ENCODE measurements at regions not wholly inside any gene's neighbourhood (a gene's known extent, or its start where the extent isn't known, plus 50 kb on each side); places are given as distances from the start of the nearest gene placed in this dataset.

DNA sequence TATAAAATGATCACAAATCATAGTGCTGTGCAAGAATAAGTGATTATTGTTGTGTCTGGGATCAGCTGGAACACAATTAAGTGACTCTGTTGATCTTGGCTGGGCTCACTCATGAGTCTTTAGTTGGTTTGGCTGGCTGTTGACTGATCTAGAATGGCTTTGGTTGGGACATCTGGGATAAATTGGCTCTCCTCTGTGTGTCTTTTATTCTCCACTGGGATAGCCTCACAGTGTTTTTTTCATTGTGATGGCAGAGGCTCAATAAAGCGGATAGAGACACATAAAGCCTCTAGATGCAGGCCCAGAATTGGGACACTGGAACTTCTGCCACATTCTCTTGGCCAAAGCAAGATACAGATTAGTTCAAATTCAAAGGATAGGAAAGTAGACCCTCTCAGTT lies 735.6 kb downstream of the PDCD6IP start:
- ATAC-seq (no peak), DNase-seq (no peak)
- Mint-ChIP-seq H3K4me3 (no peak overlapping the region), H3K27me3 (ENCODE audit: low read depth) (peaks cover 3% of the 10 kb centered on the region), H3K4me1 (ENCODE audit: low read depth) (no peaks in the 10 kb centered on the region), H3K36me3 (ENCODE audit: insufficient read depth) (no peaks in the 10 kb centered on the region), H3K9me3 (no peaks in the 10 kb centered on the region)

DNA sequence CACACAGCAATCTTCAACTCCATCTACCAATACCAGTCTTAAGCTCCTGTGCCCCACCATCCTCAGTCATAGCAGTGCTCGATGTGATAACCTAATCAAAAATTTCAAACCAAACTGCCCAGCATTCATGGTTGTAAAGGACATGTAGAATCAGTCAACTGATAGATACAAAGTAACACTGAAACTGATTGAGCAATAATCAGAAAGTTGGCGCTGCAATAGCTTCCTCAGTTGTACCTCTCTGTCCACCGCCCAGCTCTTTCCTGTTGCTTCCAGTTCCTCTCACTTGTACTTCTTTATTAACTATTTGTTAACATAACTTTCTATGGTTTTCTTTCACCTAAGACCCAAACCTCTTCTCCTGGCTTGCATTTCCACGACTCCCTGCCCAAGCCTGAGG lies 745.7 kb downstream of the PDCD6IP start:
- Mint-ChIP-seq H3K27me3 (ENCODE audit: low read depth) (no peaks in the 10 kb centered on the region), H3K9me3 (no peaks in the 10 kb centered on the region), H3K36me3 (ENCODE audit: insufficient read depth) (no peaks in the 10 kb centered on the region), H3K4me1 (ENCODE audit: low read depth) (no peaks in the 10 kb centered on the region), H3K4me3 (no peak overlapping the region)
- DNase-seq (no peak), ATAC-seq (no peak)

DNA sequence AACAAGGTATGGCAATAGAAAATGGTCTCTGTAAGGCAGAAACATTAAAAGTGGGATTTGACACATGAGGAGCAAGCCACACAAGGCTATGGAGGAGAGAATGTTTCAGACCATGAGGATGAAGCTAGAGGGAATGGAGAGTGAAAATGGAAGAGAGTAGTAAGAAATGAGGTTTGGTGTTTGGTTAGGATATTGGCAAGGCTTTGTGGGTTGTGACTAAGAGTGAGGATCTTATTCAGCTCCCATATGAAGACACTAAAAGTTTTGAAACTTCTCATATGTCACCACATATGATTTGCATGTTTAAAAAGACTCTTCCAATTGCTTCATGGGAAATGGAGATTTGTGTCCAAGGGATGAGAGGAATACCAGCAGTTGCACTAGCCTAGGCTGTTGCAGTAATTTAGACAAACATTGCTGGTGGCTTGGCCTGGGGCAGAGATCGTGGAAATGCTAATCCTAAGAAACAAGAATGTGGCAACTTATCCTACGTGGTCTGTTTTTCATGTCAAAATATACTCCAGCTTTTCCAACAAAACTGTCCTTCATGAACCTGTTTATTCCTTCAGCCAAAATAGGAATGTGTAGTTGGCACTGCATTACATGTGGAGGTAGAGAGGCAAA lies 749.0 kb downstream of the PDCD6IP start:
- H3K27me3 Mint-ChIP-seq (ENCODE audit: low read depth) = no peaks in the 10 kb centered on the region
- H3K4me3 Mint-ChIP-seq = no peak overlapping the region
- no peaks in the 10 kb centered on the region for H3K9me3 Mint-ChIP-seq
- no peak for DNase-seq
- ATAC-seq = no peak
- H3K4me1 Mint-ChIP-seq (ENCODE audit: low read depth) = no peaks in the 10 kb centered on the region
- no peaks in the 10 kb centered on the region for H3K36me3 Mint-ChIP-seq (ENCODE audit: insufficient read depth)

DNA sequence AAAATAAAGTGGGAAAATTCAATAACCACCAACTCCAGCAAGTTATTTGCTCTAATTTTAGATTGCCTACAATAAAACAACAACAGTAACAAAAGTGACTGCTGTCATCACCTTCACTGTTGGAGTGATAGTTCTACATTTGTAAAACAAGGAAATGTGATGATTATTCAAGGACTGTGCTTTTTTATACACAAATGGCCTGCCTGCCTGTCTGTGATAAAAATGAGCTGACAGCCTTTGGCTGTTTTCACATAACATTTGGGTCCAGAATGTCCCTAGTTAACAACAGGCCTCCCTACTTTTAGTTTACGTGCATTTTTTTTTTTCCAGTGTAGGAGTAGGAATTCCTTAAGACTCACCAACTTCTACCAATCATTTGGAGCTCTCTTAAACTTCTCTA lies 768.8 kb downstream of the PDCD6IP start:
- Mint-ChIP-seq H3K4me3 (no peak overlapping the region), H3K4me1 (ENCODE audit: low read depth) (no peaks in the 10 kb centered on the region), H3K9me3 (peaks cover 19% of the 10 kb centered on the region), H3K27me3 (ENCODE audit: low read depth) (no peaks in the 10 kb centered on the region), H3K36me3 (ENCODE audit: insufficient read depth) (no peaks in the 10 kb centered on the region)
- no peak for DNase-seq
- no peak for ATAC-seq

DNA sequence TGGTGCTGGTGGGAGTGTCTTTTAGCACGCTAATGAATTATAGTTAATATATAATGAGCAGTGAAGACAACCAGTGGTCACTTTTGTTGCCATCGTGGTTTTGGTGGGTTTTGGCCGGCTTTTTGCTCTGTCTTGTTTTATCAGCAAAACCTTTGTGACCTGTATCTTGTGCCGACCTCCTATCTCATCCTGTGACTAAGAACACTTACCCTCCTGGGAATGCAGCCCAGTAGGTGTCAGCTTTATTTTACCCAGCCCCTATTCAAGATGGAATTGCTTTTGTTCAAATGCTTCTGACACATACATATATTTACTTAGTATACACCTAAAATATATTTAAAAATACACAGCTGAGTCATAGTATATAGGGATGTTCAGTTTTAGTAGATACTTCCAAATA lies 770.3 kb downstream of the PDCD6IP start:
- ATAC-seq (no peak), DNase-seq (no peak)
- H3K9me3 Mint-ChIP-seq = peaks cover 15% of the 10 kb centered on the region
- no peak overlapping the region for H3K4me3 Mint-ChIP-seq
- H3K27me3 Mint-ChIP-seq (ENCODE audit: low read depth) = no peaks in the 10 kb centered on the region
- no peaks in the 10 kb centered on the region for H3K36me3 Mint-ChIP-seq (ENCODE audit: insufficient read depth)
- no peaks in the 10 kb centered on the region for H3K4me1 Mint-ChIP-seq (ENCODE audit: low read depth)

DNA sequence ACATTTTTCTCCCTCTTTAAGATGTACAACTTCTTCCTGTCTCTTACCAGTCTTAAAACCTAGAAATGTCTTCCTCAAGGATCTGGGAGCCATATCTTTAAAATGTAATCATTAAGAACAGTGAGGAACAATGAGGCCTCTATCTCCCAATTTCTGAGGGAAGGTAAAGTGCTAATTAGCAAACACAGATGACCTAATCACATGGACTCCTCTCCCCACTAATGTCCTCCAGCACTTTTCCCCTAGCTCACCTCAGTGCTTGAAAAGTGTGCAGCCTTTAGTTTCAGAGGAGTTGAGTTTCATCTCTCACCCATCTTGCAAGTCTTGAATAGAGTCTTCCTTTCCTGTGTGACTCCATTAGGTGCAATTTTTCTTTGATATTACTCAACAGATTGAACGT lies 771.0 kb downstream of the PDCD6IP start:
- H3K27me3 Mint-ChIP-seq (ENCODE audit: low read depth) = no peaks in the 10 kb centered on the region
- DNase-seq (no peak), ATAC-seq (no peak)
- H3K9me3 Mint-ChIP-seq = peaks cover 15% of the 10 kb centered on the region
- H3K4me1 Mint-ChIP-seq (ENCODE audit: low read depth) = no peaks in the 10 kb centered on the region
- no peak overlapping the region for H3K4me3 Mint-ChIP-seq
- H3K36me3 Mint-ChIP-seq (ENCODE audit: insufficient read depth) = no peaks in the 10 kb centered on the region

DNA sequence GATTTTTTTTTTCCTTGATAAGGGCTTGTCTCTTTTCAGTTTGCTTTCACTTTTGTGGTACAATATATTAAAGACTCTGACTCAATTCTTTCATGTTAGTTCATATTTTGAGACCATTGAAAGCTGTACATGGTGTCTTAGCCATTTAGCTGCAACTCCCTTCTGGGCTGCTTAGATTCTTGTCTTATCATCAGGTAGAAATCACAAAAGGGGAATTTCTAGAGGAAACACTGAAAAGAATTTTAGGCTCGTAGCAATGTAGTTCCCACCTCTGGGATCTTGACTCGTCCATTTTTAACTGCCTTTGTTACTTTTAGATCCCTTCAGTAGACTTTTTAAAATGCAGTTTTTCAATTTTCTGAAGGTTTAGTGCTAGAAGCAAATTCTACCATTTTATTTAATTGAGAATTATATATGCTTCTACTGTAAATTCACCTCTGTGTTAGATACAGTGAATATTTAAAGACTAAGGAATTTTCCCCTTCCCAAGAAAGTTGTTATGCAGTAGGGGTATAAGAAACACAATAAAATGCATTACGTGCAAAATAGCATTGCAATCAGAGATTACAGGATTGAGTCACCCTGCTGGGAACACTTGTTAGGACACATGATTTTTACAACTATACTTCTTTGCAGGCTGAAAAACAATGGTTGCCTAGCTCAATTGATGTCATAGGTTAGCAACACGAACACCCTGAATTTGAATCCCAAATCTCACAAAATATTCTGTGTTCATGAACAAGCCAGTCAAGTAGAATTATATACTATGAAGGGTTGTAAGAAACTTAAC lies 772.7 kb downstream of the PDCD6IP start:
- no peak for DNase-seq
- Mint-ChIP-seq H3K36me3 (ENCODE audit: insufficient read depth) (no peaks in the 10 kb centered on the region), H3K4me1 (ENCODE audit: low read depth) (no peaks in the 10 kb centered on the region), H3K27me3 (ENCODE audit: low read depth) (no peaks in the 10 kb centered on the region), H3K9me3 (peaks cover 6% of the 10 kb centered on the region), H3K4me3 (no peak overlapping the region)
- ATAC-seq = no peak

DNA sequence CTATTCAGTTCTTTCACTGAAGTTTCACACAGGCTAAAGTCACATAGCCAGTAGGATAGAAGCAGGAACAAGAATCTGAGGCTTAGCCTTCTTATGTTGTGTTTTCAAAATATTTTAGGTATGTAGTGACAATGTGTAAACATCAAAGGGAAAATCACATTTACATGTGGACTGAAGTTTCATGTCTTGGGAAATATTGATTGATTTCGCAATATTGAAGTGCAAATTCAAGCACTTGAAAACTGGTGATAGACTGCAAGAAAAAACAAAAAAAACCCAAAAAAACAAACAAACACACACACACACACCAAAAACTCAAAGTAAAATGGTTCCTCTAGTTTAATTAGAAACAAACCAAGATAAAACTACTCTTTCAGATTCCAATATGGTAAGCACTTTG lies 773.3 kb downstream of the PDCD6IP start:
- H3K9me3 Mint-ChIP-seq = peaks cover under 1% of the 10 kb centered on the region
- H3K4me1 Mint-ChIP-seq (ENCODE audit: low read depth) = no peaks in the 10 kb centered on the region
- DNase-seq (no peak), ATAC-seq (no peak)
- no peaks in the 10 kb centered on the region for H3K27me3 Mint-ChIP-seq (ENCODE audit: low read depth)
- H3K36me3 Mint-ChIP-seq (ENCODE audit: insufficient read depth) = no peaks in the 10 kb centered on the region
- H3K4me3 Mint-ChIP-seq = no peak overlapping the region

DNA sequence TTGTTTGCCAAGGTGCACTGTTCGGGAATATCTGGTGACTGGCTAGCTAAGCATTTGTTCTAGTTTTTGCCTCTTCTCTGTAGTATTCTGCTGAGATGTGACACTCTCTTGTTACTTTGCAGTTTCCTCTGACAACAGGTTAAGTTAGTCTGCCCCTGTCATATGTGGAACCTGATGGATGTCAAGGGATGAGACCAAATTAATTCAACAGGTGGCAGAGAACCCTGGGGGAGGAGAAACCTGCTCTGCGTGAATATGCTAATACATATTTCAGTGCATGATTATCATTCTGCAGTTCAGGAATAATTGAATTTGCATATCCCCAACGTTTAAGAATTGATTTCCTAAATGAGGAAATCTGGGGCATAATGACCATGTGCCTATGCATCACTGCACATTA lies 777.3 kb downstream of the PDCD6IP start:
- H3K27me3 Mint-ChIP-seq (ENCODE audit: low read depth) = no peaks in the 10 kb centered on the region
- no peaks in the 10 kb centered on the region for H3K36me3 Mint-ChIP-seq (ENCODE audit: insufficient read depth)
- H3K4me3 Mint-ChIP-seq = no peak overlapping the region
- no peak for DNase-seq
- H3K9me3 Mint-ChIP-seq = no peaks in the 10 kb centered on the region
- H3K4me1 Mint-ChIP-seq (ENCODE audit: low read depth) = no peaks in the 10 kb centered on the region
- no peak for ATAC-seq

DNA sequence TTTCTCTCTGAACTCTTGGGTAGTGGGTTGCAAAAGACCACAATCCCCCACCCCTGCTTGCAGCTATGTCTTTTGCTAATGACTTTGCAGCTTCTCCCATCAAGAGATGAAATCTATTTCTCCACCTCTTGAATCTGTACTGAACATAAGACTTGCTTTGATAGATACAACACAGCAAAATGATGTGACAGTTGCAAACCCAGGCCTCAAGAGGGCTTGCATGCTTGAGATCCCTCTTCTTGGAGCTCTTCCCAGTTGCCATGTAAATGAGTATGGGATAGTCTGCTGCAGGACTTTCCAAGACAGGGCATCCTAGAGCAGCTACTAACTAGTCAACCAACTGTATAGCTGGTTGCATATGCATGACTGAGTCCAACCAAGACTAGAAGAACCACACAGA lies 783.6 kb downstream of the PDCD6IP start:
- ATAC-seq (no peak), DNase-seq (no peak)
- H3K4me1 Mint-ChIP-seq (ENCODE audit: low read depth) = no peaks in the 10 kb centered on the region
- no peaks in the 10 kb centered on the region for H3K27me3 Mint-ChIP-seq (ENCODE audit: low read depth)
- peaks cover 3% of the 10 kb centered on the region for H3K9me3 Mint-ChIP-seq
- no peak overlapping the region for H3K4me3 Mint-ChIP-seq
- no peaks in the 10 kb centered on the region for H3K36me3 Mint-ChIP-seq (ENCODE audit: insufficient read depth)

DNA sequence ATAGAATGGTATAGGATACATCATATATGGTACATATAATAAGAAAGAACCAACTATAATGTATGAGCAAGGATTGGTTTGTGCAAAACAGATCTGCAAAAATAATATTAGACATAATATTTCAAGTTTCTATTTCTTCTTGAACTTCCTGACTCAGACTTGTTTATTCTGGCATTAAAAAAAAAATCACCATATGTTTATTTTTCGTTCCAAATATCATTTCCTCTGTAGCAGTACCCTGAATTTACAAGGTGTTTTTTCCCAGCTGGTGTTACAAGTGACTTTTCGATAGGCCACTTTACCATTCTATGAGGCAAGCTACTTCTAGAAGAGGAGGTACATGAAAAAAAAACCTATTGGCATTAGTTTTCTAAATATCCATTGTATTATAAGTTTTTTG lies 785.0 kb downstream of the PDCD6IP start:
- Mint-ChIP-seq H3K4me3 (no peak overlapping the region), H3K36me3 (ENCODE audit: insufficient read depth) (no peaks in the 10 kb centered on the region), H3K9me3 (peaks cover 3% of the 10 kb centered on the region), H3K4me1 (ENCODE audit: low read depth) (no peaks in the 10 kb centered on the region), H3K27me3 (ENCODE audit: low read depth) (no peaks in the 10 kb centered on the region)
- ATAC-seq (no peak), DNase-seq (no peak)

DNA sequence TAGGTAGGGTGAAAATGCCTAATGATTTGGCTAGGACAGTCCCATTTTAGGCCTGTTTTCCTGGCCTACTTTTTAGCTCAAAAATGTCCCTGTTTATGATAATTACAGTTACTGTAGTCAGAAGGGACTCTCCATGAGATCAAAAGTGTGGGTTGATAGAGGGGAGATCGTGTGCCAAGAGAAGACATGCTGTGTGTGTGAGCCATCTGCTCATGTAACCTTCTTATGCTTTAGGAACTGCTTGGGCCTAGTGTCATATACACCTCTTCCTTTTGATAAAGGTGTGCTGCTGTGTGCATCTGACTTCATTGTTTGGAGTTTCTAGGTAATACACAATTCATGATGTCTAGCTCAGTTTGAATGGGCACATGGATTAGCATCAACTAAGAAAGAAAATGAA lies 786.5 kb downstream of the PDCD6IP start:
- Mint-ChIP-seq H3K4me1 (ENCODE audit: low read depth) (no peaks in the 10 kb centered on the region), H3K4me3 (no peak overlapping the region), H3K36me3 (ENCODE audit: insufficient read depth) (no peaks in the 10 kb centered on the region), H3K27me3 (ENCODE audit: low read depth) (no peaks in the 10 kb centered on the region), H3K9me3 (peaks cover 8% of the 10 kb centered on the region)
- no peak for ATAC-seq
- no peak for DNase-seq

DNA sequence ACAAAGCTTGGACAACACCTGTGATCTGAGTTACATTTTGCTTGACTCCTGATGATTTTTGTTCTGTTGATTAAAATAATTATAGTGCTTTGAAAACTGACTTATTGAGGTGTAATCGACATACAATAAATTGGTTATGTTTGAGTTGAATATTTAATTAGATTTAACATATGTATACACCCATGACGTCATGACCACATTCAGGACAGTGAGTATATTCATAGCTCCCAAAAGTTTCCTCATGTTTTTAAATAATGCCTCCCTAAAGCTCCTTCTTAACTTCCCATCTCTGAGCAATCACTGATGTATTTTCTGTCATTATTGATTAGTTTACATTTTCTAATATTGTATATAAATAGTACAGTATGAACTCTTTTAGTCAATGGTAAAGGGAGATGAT lies 801.2 kb downstream of the PDCD6IP start:
- Mint-ChIP-seq H3K4me1 (ENCODE audit: low read depth) (no peaks in the 10 kb centered on the region), H3K9me3 (peaks cover 2% of the 10 kb centered on the region)
- no peak for ATAC-seq

DNA sequence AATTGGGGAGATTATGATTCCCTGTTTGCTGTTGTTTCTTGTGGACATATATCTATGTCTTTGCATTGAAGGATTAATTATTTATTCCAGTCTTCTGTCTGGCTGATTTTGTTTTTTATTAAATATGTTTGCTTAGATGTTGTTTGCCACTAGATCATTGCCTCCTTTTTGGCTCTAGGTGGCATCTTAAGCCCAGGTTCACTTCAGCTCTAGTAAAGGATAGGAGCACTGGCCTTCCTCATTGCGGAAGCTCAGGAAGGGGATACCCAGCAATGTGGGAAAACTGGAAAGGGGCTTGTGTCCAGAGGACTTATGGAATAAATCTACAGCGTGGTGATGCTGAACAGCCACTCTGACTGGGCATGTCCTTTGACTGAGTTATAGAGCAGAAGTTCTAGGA lies 821.6 kb downstream of the PDCD6IP start:
- Mint-ChIP-seq H3K4me3 (no peak overlapping the region), H3K9me3 (peaks cover 39% of the 10 kb centered on the region), H3K27me3 (ENCODE audit: low read depth) (no peaks in the 10 kb centered on the region), H3K4me1 (ENCODE audit: low read depth) (no peaks in the 10 kb centered on the region), H3K36me3 (ENCODE audit: insufficient read depth) (no peaks in the 10 kb centered on the region)
- DNase-seq = no peak
- no peak for ATAC-seq

More for the DNA sequence above, 801.2 kb downstream of the PDCD6IP start:
- no peak for DNase-seq
- H3K36me3 Mint-ChIP-seq (ENCODE audit: insufficient read depth) = no peaks in the 10 kb centered on the region
- no peaks in the 10 kb centered on the region for H3K27me3 Mint-ChIP-seq (ENCODE audit: low read depth)
- H3K4me3 Mint-ChIP-seq = no peak overlapping the region

DNA sequence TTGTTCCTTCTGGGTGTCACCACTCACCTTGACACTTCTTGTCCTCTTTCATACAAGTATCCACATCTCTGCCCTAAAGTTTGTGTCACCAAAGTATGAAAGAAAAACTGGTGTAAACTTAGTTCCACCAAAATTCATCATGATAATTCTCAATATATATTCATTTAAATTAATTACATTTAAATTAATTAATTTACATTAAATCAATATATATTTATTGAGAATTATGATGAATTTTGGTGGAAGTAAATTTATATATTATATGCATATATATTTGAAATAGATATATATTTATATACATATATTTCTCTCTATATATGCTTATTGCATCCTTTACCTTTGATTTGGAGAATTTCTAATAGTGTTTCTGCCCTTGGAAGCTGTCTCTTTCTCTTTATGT lies 828.3 kb downstream of the PDCD6IP start:
- Mint-ChIP-seq H3K36me3 (ENCODE audit: insufficient read depth) (no peaks in the 10 kb centered on the region), H3K9me3 (peaks cover 12% of the 10 kb centered on the region), H3K4me1 (ENCODE audit: low read depth) (no peaks in the 10 kb centered on the region), H3K4me3 (no peak overlapping the region), H3K27me3 (ENCODE audit: low read depth) (no peaks in the 10 kb centered on the region)
- ATAC-seq (no peak), DNase-seq (no peak)
